Testis (tissue), 2 donors: ENCODE measurements at regions not wholly inside any gene's neighbourhood (a gene's known extent, or its start where the extent isn't known, plus 50 kb on each side); places are given as distances from the start of the nearest gene placed in this dataset.

ENCODE experiments used
- CTCF ChIP-seq, 3 experiments: fragments of 450-650 bp in 2 of 3; fragments of 200-600 bp in 1 of 3; sonication (generic) in 1 of 3; IDR thresholded peaks; one replicate each; pipeline ENCODE4 v1.5.1; 2016 to 2019; ENCODE audit warnings: antibody characterized with exemption in 3 of 3, mild to moderate bottlenecking in 2 of 3, moderate library complexity in 1 of 3
- POLR2A ChIP-seq: fragments of 450-650 bp; IDR thresholded peaks from one replicate; pipeline ENCODE4 v1.6.1; 2017; ENCODE audit warnings: antibody characterized with exemption, mild to moderate bottlenecking, moderate library complexity

- no peak for TF ChIP-seq CTCF (IDR thresholded peaks at IDR 0.05)
- no peak for TF ChIP-seq POLR2A
Observed at GRCh38 chr12:85392508-85392907, 112.5 kb downstream of the ALX1 start.
